Spinal cord (tissue), 1 donor: ENCODE measurements at regions not wholly inside any gene's neighbourhood (a gene's known extent, or its start where the extent isn't known, plus 50 kb on each side); places are given as distances from the start of the nearest gene placed in this dataset. TPM values are rescaled to one million over a fixed set of nuclear protein-coding genes. Genes with fewer than 3 reads are reported as not detected.

Experiments used
- small RNA-seq: library from RNA; depleted of rRNA; stranded (forward); fragments of <200 nt; gene quantifications from one replicate; pipeline ENCODE3, GENCODE V24; 2014; ENCODE audit warnings: low replicate concordance

Small RNA genes in the stretch of these regions (small RNA-seq; reads per million reads assigned to genes)
- gene RF00561, result not detected
